CD4-positive, alpha-beta T cell treated with Interleukin-17A for 1 hour (primary cell): ENCODE measurements at regions not wholly inside any gene's neighbourhood (a gene's known extent, or its start where the extent isn't known, plus 50 kb on each side); places are given as distances from the start of the nearest gene placed in this dataset.
"Not testable (repeated sequence)": the region's sequence is repeated elsewhere in the genome, so short reads cannot be mapped to it uniquely, and the experiment has no call there.

Experiments
- DNase-seq: peaks from one replicate; pipeline ENCODE4 v3.0.0-alpha.2; 2020

DNA sequence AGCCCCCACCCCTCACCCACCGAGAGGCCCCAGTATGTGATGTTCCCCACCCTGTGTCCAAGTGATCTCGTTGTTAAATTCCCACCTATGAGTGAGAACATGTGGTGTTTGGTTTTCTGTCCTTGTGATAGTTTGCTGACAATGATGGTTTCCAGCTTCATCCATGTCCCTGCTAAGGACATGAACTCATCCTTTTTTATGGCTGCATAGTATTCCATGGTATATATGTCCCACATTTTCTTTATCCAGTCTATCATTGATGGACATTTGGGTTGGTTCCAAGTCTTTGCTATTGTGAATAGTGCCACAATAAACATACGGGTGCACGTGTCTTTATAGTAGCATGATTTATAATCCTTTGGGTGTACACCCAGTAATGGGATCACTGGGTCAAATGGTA is 79.2 kb downstream of the PXDC1 start:
- not testable (repeated sequence) for DNase-seq

DNA sequence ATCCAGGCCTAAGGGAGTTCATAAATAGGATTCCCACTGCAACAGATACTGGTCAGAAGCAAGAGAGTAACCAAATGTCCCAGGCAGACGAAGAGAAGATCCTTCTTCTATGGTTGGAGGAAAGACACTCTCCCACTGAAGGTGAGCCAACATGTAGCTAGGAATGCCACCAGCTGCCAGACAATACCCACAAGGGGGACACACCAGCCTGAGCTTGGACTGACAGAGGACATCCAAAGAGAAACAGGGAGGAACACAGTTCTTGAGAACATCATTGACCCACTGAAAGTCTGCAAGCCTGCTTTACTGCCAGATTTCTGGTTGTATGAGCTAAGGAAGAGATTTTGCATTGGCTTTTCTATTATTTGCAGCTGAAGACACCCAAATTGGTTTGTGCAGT is 80.1 kb downstream of the PXDC1 start:
- no peak for DNase-seq

DNA sequence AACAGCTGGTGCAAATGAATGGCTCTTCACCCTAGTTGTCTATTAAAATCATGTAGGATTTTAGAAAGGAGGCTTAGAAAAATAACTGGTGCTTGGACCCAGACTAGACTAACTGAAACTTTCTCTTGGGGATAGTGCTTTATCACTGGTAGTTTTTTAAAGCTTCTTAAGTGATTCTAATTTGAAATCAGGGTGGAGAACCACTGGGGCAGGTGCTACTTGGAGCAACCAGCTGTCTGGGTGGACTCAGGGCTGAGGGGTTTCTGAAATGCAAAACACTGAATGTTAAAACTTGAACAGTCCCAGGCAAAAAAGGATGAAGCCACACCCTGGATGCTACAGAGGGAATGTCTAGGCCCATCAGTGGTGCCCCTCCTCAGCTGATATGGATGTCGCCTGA is 81.2 kb downstream of the PXDC1 start:
- no peak for DNase-seq

GRCh38 chr6:3669916-3670315 is 81.6 kb downstream of the PXDC1 start:
- no peak for DNase-seq

DNA sequence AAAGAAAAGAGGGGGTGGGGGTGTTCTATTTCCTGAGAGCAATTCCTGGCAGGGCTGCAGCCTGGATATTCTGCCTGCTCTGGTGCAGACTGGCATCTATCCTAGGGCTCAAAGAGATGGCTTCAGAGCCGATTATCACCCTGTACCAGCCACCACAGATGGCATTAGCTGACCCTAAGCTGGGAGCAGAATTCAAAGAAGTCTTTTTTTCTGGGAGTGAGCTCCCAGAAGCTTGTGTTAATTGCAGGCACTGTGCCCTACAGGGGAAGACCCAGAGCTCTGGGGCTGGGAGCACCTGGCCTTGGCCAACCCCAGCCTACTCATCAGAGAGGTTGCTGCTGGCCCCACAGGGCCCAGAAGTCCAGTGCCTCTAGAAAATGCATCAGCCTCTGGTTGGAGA is 85.9 kb downstream of the PXDC1 start:
- no peak for DNase-seq

DNA sequence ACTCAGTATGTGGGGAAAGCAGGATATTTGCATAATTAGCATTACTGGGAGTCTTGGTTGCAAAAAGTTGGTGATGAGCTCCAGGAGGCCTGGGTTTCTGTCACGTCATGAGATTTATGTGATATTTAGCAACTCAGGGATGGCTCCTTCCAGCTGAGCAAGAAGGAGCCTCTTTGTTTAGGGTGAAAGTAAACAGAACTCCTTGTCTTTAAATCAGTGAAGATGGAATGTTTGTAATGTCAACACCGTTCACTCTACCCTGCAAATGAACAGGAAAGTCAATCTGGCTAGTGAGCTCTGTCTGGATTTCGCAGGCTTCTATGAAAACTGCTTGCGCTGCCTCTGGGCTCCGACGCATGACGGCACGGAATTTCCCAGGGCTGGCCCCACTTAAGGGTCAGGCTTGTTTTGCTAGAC is 86.9 kb downstream of the PXDC1 start:
- DNase-seq = no peak

DNA sequence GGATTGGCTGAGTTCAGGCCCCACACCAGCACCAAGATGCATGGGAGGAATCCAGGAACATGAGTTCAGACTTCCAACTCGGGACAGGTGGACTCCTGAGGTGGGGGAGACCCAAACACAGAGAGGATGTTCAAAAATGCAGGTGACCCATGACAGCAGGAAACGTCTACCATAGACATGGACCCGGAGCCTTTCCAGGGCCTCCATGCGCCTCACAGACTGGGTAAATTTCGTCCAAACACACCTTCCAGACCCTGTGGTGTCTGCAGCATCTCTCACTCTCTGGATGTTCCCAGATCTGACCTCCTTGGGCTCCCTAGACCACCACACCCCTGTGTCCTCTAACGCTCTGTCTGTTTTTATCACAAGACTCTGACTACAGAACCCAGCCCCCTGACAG is 87.7 kb downstream of the PXDC1 start:
- DNase-seq = no peak

DNA sequence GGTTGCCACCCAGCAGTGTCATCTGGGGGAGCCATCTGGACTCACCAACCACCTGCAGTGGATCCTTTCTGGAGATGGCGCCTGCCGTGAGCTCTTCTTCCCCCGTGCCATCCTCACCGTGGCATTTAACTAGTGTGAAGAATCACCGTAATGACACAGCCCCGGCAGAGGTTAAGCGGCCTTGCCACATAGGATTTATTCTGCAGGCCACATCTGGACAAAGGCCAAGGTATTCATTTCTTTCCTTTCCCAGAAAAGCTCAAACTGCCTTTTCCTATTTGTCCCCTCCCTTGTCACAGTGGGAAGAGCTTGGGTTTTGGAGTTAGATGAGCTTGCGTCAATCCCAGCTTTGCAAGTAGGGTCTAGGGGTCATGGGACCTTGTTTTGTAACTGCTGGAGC is 88.4 kb downstream of the PXDC1 start:
- no peak for DNase-seq

GRCh38 chr6:3661390-3661789 is 90.1 kb downstream of the PXDC1 start:
- DNase-seq = no peak

DNA sequence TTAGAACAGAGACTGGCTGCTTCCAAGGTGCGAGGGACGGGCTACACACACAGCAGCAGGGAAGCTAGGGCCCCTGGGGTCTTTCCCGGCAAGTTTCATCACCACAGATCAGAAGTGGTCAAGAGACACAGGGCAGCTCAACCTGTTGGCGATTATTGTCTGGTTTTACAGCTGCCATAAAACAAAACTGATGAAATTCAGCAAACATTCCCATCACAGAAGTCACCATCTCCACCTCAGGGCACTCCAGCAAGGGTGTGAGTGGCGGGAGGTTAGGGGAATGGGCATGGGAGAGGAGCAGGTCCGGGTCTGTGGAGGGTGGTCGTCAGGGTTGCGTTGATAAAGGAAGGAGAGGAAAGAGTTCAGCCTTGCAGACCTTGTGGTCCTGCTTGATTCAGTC is 91.0 kb downstream of the PXDC1 start:
- no peak for DNase-seq

DNA sequence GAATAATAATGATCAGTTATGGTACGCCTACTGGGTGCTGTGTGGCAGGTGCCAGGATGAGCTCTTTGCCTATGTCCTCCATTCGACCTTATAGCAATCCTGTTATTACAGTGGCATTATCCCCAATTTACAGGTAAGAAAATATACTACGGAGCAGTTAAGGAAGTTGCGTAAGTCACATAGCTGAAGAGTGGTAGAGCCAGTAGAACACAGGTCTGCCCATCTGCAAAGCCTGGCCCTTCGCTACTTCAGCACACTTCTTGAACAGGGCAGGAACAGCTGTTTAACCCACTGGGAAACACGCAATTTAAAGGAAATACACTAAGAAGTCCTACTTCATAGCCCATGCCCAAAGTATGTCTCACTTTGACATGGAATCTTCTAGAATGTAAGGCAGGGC is 91.8 kb downstream of the PXDC1 start:
- DNase-seq = no peak

GRCh38 chr6:3656076-3656475 is 95.4 kb downstream of the PXDC1 start:
- no peak for DNase-seq

DNA sequence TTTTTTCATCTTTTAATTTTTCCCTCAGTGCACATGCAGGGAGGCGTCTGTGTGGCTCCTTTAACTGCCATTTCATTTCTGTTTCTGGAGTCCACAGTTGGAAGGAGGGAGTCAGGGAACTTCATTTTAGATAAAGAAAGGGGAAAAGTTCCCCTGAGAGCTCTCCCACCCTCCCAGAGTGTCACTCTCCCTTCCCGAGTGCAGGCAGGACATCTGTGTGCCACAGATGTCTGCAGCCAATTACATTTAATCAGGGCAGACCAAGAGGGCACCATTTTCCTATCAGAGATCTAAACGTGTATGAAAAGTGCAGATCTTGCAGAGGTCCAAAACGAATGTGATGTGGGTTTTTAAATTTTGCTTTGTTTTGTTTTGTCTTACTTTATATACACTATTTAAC is 96.6 kb downstream of the PXDC1 start:
- no peak for DNase-seq

GRCh38 chr6:3654436-3654835 is 97.1 kb downstream of the PXDC1 start:
- DNase-seq = no peak

DNA sequence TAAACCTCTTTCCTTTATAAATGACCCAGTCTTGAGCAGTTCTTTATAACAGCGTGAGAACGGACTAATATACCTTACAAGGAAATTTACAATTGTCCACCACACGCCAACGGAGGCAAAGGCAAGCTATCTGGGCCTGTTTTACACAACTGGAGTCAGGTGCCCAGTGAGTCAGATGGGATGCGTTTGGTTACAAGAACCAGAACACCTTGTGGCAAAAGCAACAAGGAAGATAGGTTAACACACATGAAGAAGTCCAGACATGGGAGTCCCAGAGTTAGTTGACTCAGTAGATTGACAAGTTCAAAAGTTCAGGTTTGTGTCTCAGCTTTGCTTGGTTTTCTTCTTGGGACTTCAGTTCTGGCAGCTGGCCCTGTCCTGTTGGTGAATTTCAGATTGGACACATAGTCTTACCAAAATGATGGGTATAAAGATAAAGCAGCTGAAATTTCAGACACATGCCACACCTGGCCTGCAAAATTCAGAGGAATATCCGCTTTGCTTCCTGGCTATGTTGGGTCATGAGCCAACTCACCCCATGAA is 97.9 kb downstream of the PXDC1 start:
- no peak for DNase-seq

- no peak for DNase-seq
Observed at GRCh38 chr6:3651698-3652229, 99.7 kb downstream of the PXDC1 start.

DNA sequence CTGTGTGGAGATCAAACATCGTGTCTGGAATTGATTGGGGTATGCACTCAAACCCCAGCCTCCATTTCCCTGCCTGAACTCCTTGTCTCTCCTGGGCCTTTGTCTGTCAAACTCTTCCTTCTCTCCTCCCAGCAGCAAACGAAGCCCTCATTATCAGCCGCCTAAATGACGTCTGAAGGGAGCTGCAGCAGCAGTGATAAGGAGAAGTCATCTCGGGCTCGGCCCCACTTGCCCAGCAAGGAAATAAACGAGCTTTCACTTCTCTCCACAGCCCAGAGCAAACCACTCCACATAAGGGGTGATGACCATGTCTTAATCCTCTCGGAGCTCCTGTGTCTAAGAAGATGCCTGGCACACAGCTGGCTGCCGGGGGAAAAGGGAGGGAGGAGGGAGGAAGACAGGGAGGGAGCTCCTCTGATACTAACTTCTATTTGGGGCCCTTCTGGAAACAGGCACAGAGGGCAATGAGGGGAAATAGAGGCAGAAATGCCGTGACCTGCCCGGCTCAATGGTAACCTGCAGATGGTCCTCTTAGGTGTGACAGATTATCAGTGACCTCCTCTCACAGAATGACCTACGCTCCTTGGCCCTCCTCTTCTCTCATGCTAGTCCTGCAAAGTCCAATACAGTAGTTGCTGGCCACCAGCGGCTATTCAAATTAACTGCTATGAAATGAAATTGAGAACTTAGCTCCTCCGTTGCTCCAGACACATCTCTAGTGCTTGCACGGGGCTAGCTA is 100.4 kb downstream of the PXDC1 start:
- DNase-seq = no peak

- DNase-seq = no peak
Observed at GRCh38 chr6:3650076-3650958, 101.2 kb downstream of the PXDC1 start.

GRCh38 chr6:3648724-3649123 is 102.8 kb downstream of the PXDC1 start:
- no peak for DNase-seq

DNA sequence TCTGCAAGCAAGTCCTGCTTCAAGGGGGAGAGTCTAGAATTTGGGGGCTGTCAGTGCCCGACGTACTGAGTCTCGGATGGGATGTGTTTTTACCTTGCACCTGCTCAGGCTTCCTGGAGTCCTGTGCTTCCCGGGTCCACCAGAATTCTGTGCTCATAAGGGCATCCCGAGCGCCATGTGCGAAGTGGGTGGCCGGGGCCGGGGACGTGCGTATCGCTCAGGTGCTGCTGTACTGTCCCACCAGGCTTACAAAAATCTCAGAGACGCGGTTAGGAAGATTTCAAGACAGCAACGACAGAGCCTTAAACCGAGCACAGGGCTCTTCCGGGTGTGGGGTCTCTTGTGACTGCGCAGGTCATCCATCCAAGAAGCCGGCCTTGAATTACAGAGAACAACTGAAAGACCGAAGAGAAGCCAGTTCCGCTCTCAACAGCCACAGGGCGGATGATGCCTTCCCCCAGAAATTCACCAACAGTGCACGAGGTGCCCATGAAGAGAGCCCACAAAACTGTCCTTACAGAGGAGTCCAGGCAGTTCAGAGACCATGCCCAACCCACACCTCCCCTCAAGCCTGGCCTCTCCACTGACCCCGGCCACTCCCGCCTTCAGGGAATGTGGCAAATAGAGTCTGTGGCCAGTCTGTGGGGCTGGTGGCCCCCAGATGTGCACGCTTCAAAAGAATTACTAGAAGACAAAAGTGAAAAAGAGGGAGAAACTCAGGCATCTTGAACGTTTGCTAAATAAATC is 104.7 kb downstream of the PXDC1 start:
- DNase-seq = no peak

DNA sequence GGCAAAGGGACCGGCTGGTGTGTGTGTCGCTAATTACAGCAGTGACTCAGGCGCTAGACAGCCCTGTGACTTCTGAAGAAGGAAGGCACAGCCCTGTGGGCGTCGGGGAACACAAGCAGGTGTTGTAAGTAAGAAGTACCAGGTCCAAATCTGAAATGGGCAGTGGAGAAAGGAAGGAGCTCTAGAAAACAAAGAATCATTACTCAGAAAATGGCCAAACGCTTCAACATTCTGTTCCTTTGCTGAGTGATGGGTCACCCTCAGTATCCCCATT is 106.8 kb downstream of the PXDC1 start:
- DNase-seq = no peak

DNA sequence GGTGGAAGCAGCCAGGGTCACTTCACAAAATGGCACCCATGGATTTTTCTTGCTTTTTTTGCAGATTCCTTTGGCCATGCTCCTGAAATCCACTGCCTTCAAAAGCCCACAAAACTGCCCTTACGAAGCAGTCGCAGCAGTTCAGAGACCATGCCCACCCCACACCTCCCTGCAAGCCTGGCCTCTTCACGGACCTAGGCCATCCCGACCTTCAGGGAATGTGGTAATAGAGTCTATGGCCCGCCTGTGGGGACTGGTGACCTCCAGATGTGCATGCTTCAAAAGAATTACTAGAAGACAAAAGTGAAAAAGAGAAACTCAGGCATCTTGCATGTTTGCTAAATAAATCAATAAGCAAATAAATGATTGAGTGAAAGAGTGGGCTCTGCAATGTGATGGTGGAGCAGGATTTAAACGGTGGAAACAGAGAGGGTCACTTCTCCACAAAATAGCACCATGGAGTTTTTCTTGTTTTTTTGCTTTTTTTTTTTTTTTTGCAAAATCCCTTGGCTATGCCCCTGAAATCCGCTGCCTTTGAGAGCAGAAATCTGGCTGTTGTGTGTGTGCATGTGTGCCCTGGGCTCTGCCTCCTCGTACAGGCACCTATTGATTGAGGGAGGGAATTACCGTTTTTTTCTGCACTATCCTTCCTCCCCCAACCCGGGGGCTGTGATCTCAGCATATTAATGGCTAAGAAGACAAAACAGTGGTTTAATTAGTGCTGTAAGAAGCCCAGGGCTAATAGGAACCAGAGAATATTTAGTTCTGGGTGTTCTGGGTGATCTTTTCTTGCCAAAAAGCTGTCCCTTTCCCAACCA is 107.4 kb downstream of the PXDC1 start:
- DNase-seq = no peak
